H1 (cell line): ENCODE measurements at regions not wholly inside any gene's neighbourhood (a gene's known extent, or its start where the extent isn't known, plus 50 kb on each side); places are given as distances from the start of the nearest gene placed in this dataset.

ENCODE experiments used
- CTCF ChIA-PET: fragments of 300-600 bp; sonication (Branson Sonifier 250); formaldehyde crosslinking; loops from one replicate; lab custom pipeline; 2021; ENCODE audit not compliant: partially characterized antibody; lab: Charles Lee
- POLR2A ChIA-PET: fragments of 300-600 bp; sonication (Branson Sonifier 250); formaldehyde crosslinking; loops from one replicate; lab custom pipeline; 2021; ENCODE audit warnings: inconsistent platforms; ENCODE audit not compliant: partially characterized antibody; lab: Charles Lee
- DNase-seq, 2 experiments: peaks; one replicate each; pipeline versions ENCODE4 v3.0.0 to v3.0.0-alpha.2; 2010 to 2022; ENCODE audit warnings: low spot score in 2 of 2, low read depth in 1 of 2, mixed read lengths in 1 of 2
- FAIRE-seq: peaks from 2 replicates; lab custom pipeline; 2011; peaks lifted over from hg19 to GRCh38; lab: Jason Lieb, UNC
- H2AFZ ChIP-seq: 2 replicates; pipeline ENCODE4 v1.8.1; 2012; ENCODE audit warnings: low read length, inconsistent platforms
- H2AK5ac ChIP-seq: 2 replicates; pipeline ENCODE4 v1.6.1; 2013; ENCODE audit warnings: low read depth, low read length
- H2BK120ac ChIP-seq: replicated peaks from 2 replicates; pipeline ENCODE3; 2013; ENCODE audit warnings: low read depth, low read length, inconsistent platforms
- H2BK12ac ChIP-seq: 2 replicates; pipeline ENCODE4 v1.6.1; 2013; ENCODE audit warnings: low read depth, low read length
- H2BK15ac ChIP-seq: 2 replicates; pipeline ENCODE4 v1.6.1; 2013; ENCODE audit warnings: low read length
- H2BK20ac ChIP-seq: 2 replicates; pipeline ENCODE4 v1.6.1; 2013; ENCODE audit warnings: low read length
- H2BK5ac ChIP-seq: 2 replicates; pipeline ENCODE4 v1.6.1; 2013; ENCODE audit warnings: low read depth, low read length
- H3K14ac ChIP-seq: 2 replicates; pipeline ENCODE4 v1.6.1; 2013; ENCODE audit warnings: inconsistent platforms; ENCODE audit not compliant: insufficient read length
- H3K18ac ChIP-seq: 2 replicates; pipeline ENCODE4 v1.6.1; 2013; ENCODE audit warnings: low read length; ENCODE audit errors: extremely low read depth
- H3K23ac ChIP-seq: 2 replicates; pipeline ENCODE4 v1.6.1; 2013; ENCODE audit warnings: inconsistent platforms; ENCODE audit not compliant: insufficient read length
- H3K23me2 ChIP-seq: 2 replicates; pipeline ENCODE4 v1.6.1; 2013; ENCODE audit warnings: low read depth, low read length
- H3K27ac ChIP-seq: 2 replicates; pipeline ENCODE4 v1.6.1; 2011; ENCODE audit warnings: low read depth, low read length, inconsistent platforms
- H3K27me3 ChIP-seq, 4 experiments: replicated peaks in 1 of 4; 1 replicate in 1 of 4; 2 replicates in 3 of 4; pipeline versions ENCODE4 v1.6.1 to v1.8.1; 2011 to 2013; ENCODE audit warnings: low read length in 3 of 4, mild to moderate bottlenecking in 3 of 4, inconsistent platforms in 2 of 4, mixed read lengths in 2 of 4, moderate library complexity in 1 of 4; ENCODE audit not compliant: control insufficient read depth in 3 of 4, insufficient read depth in 3 of 4; ENCODE audit errors: extremely low read depth in 1 of 4
- H3K36me3 ChIP-seq, 4 experiments: 2 replicates each; pipeline versions ENCODE4 v1.6.1 to v1.8.1; 2011 to 2013; ENCODE audit warnings: mild to moderate bottlenecking in 4 of 4, low read length in 3 of 4, moderate library complexity in 2 of 4, control low read depth in 1 of 4, inconsistent platforms in 1 of 4; ENCODE audit not compliant: insufficient read depth in 4 of 4, control insufficient read depth in 2 of 4
- H3K4ac ChIP-seq: replicated peaks from 2 replicates; pipeline ENCODE3; 2013; ENCODE audit warnings: low read length, low read depth, mixed read lengths, inconsistent platforms; ENCODE audit not compliant: insufficient read length
- H3K4me1 ChIP-seq, 4 experiments: replicated peaks in 1 of 4; 1 replicate in 1 of 4; 2 replicates in 3 of 4; pipeline versions ENCODE4 v1.6.1 to v1.8.1; 2011 to 2013; ENCODE audit warnings: low read length in 3 of 4, inconsistent platforms in 2 of 4, mixed read lengths in 1 of 4; ENCODE audit not compliant: insufficient read depth in 4 of 4, control insufficient read depth in 3 of 4
- H3K4me2 ChIP-seq, 2 experiments: 2 replicates each; pipeline versions ENCODE4 v1.6.1 to v1.8.1; 2011 to 2013; ENCODE audit warnings: low read depth in 2 of 2, low read length in 2 of 2, control low read depth in 1 of 2, inconsistent platforms in 1 of 2, mild to moderate bottlenecking in 1 of 2; ENCODE audit not compliant: insufficient read depth in 1 of 2
- H3K4me3 ChIP-seq, 4 experiments: fragments of 200-600, 300-600 bp in 1 of 4; sonication (generic), shearing (Covaris generic), sonication (Bioruptor Twin) in 1 of 4; 2 replicates each; pipeline versions ENCODE4 v1.5.1 to v1.8.1; 2011 to 2016; ENCODE audit warnings: low read length in 4 of 4, low read depth in 3 of 4, control low read depth in 2 of 4, inconsistent platforms in 2 of 4, mild to moderate bottlenecking in 2 of 4, mixed read lengths in 1 of 4, moderate library complexity in 1 of 4; ENCODE audit not compliant: insufficient read depth in 2 of 4; ENCODE audit errors: extremely low read depth in 1 of 4
- H3K56ac ChIP-seq: replicated peaks from 2 replicates; pipeline ENCODE3; 2013; ENCODE audit warnings: low read depth, mild to moderate bottlenecking, mixed read lengths, low read length, inconsistent platforms; ENCODE audit not compliant: insufficient read length
- H3K79me1 ChIP-seq: 2 replicates; pipeline ENCODE4 v1.6.1; 2013; ENCODE audit warnings: low read depth, low read length, control low read depth
- H3K79me2 ChIP-seq, 2 experiments: 2 replicates each; pipeline versions ENCODE4 v1.6.1 to v1.8.1; 2012 to 2013; ENCODE audit warnings: low read length in 2 of 2, mild to moderate bottlenecking in 2 of 2, inconsistent platforms in 1 of 2; ENCODE audit not compliant: insufficient read depth in 2 of 2, control insufficient read depth in 1 of 2
- H3K9ac ChIP-seq, 4 experiments: replicated peaks in 1 of 4; 1 replicate in 1 of 4; 2 replicates in 3 of 4; pipeline versions ENCODE4 v1.6.1 to v1.8.1; 2011 to 2013; ENCODE audit warnings: low read depth in 3 of 4, low read length in 3 of 4, control low read depth in 2 of 4, mild to moderate bottlenecking in 2 of 4, moderate library complexity in 2 of 4, inconsistent platforms in 1 of 4; ENCODE audit errors: extremely low read depth in 1 of 4
- H3K9me3 ChIP-seq, 2 experiments: 2 replicates each; pipeline versions ENCODE4 v1.6.1 to v1.8.1; 2012 to 2013; ENCODE audit warnings: mild to moderate bottlenecking in 2 of 2, moderate library complexity in 2 of 2, control low read depth in 1 of 2, inconsistent platforms in 1 of 2, low read depth in 1 of 2, low read length in 1 of 2, mixed read lengths in 1 of 2; ENCODE audit not compliant: insufficient read depth in 2 of 2
- H4K20me1 ChIP-seq, 2 experiments: replicated peaks in 1 of 2; 2 replicates each; pipeline versions ENCODE3 to v1.8.1; 2011 to 2013; ENCODE audit warnings: inconsistent platforms in 2 of 2, low read length in 2 of 2, mild to moderate bottlenecking in 1 of 2; ENCODE audit not compliant: insufficient read depth in 2 of 2, control insufficient read depth in 1 of 2
- H4K5ac ChIP-seq: 2 replicates; pipeline ENCODE4 v1.6.1; 2013; ENCODE audit warnings: low read length, low read depth, mixed read lengths, inconsistent platforms; ENCODE audit not compliant: insufficient read length
- H4K8ac ChIP-seq: 2 replicates; pipeline ENCODE4 v1.8.0; 2013; ENCODE audit warnings: mild to moderate bottlenecking, moderate library complexity, low read length, inconsistent platforms; ENCODE audit not compliant: insufficient read depth; ENCODE audit errors: extremely low read depth
- H4K91ac ChIP-seq: replicated peaks from 2 replicates; pipeline ENCODE3; 2013; ENCODE audit warnings: low read length, mixed read lengths, inconsistent platforms; ENCODE audit not compliant: insufficient read length
- JUN ChIP-seq: IDR thresholded peaks from 2 replicates; pipeline ENCODE4 v1.6.1; 2011; ENCODE audit warnings: low read depth, mild to moderate bottlenecking, improper control_type of control experiment, low read length
- SP1 ChIP-seq: IDR thresholded peaks from 2 replicates; pipeline ENCODE4 v1.6.1; 2011; ENCODE audit warnings: low read depth, low read length
- ZNF274 ChIP-seq: IDR thresholded peaks from 2 replicates; pipeline ENCODE4 v1.7.0; 2012; ENCODE audit warnings: low read length, borderline replicate concordance; ENCODE audit errors: extremely low read depth
- WGBS, 2 experiments: shearing (Covaris generic) in 1 of 2; methylation state at CpG; one replicate each; pipeline versions ENCODE4 v1.1.6 to v1.1.7; 2013 to 2015; ENCODE audit warnings: low lambda C conversion rate in 2 of 2, mixed read lengths in 2 of 2, inconsistent platforms in 1 of 2, low coverage in 1 of 2, missing lambda C conversion rate in 1 of 2; ENCODE audit not compliant: insufficient replicate concordance in 2 of 2, insufficient coverage in 1 of 2, insufficient read length in 1 of 2; ENCODE audit errors: extremely low coverage in 1 of 2, missing lambda C conversion rate in 1 of 2; 5-methylcytosine and 5-hydroxymethylcytosine counted together

GRCh38 chr2:225334514-225334913 is 65.0 kb upstream of the NYAP2 start:
- no peak overlapping the region for H3K14ac ChIP-seq
- no peak for FAIRE-seq
- no peak overlapping the region for H2BK15ac ChIP-seq
- no peak overlapping the region for H2BK5ac ChIP-seq
- 97% methylated on average over 4 of the region's 4 CpGs; no CpG with 5 or more reads in 1 of the 2 experiments for WGBS, 2 experiments
- H2AFZ ChIP-seq = no peak overlapping the region
- ChIA-PET POLR2A (no interaction called here), CTCF (interaction anchor here (0.6 kb wide), 1 partner anchor 51 kb away, joined by 3 read pairs; no protein-coding TSS in a partner anchor)
- no peak overlapping the region for H4K8ac ChIP-seq
- no peak overlapping the region for H2AK5ac ChIP-seq
- no peaks in the 10 kb centered on the region for H3K9me3 ChIP-seq
- no peaks in the 10 kb centered on the region for H3K36me3 ChIP-seq
- H3K23ac ChIP-seq = no peak overlapping the region
- peaks cover 0 to 4% (median 0%) of the 10 kb centered on the region in 4 experiments; a peak in 1 of 7 replicates for H3K4me1 ChIP-seq
- H2BK120ac ChIP-seq = no peak overlapping the region
- H4K91ac ChIP-seq = no peak overlapping the region
- H3K27ac ChIP-seq = no peak overlapping the region
- no peak overlapping the region for H3K4me3 ChIP-seq
- no peaks in the 10 kb centered on the region for H3K27me3 ChIP-seq
- no peaks in the 10 kb centered on the region for H3K79me1 ChIP-seq
- H3K18ac ChIP-seq = no peak overlapping the region
- no peak overlapping the region for H3K9ac ChIP-seq
- DNase-seq = no peak
- H3K79me2 ChIP-seq = no peaks in the 10 kb centered on the region
- no peaks in the 10 kb centered on the region for H3K23me2 ChIP-seq
- H3K4me2 ChIP-seq = no peak overlapping the region
- no peak overlapping the region for H3K56ac ChIP-seq
- no peaks in the 10 kb centered on the region for H4K20me1 ChIP-seq
- no peak overlapping the region for H4K5ac ChIP-seq
- no peak overlapping the region for H2BK12ac ChIP-seq
- no peak overlapping the region for H2BK20ac ChIP-seq
- H3K4ac ChIP-seq = no peak overlapping the region
- no peak for TF ChIP-seq ZNF274
- TF ChIP-seq JUN = no peak
- TF ChIP-seq SP1 = no peak
- TF ChIP-seq, all 59 proteins: peak for 0
